ENCODE measurements at regions not wholly inside any gene's neighbourhood (a gene's known extent, or its start where the extent isn't known, plus 50 kb on each side); places are given as distances from the start of the nearest gene placed in this dataset.
A peak's percentile ranks its signal among the peaks of the same experiment; 100 is the strongest.

- Histone ChIP-seq H3K9ac (no peak overlapping the region), H4K20me1 (ENCODE audit: low read depth) (no peaks in the 10 kb centered on the region), H3K4me1 (no peaks in the 10 kb centered on the region), H3K27me3 (no peaks in the 10 kb centered on the region), H3K27ac (no peak overlapping the region), H3F3A (ENCODE audit: low read depth) (no peaks in the 10 kb centered on the region), H3K79me2 (ENCODE audit: low read depth) (no peaks in the 10 kb centered on the region), H3K36me3 (no peaks in the 10 kb centered on the region), H2AFZ (replicated peaks) (no peak overlapping the region), H3K4me3 (no peak overlapping the region), H3K9me3 (ENCODE audit: low read depth) (no peaks in the 10 kb centered on the region), H3K4me2 (no peak overlapping the region)
- no peaks in the 10 kb centered on the region for H3K36me3 Mint-ChIP-seq
- H3K4me1 Mint-ChIP-seq, result no peaks in the 10 kb centered on the region
- H3K27me3 Mint-ChIP-seq (ENCODE audit: insufficient read depth, low read depth), result peaks cover 2% of the 10 kb centered on the region
- H3K4me3 Mint-ChIP-seq, result no peak overlapping the region
- DNase-seq (ENCODE audit: low spot score), result peak; percentile 1
- H3K9me3 Mint-ChIP-seq, result no peaks in the 10 kb centered on the region
- no peak for TF ChIP-seq EZH2phosphoT487 (IDR thresholded peaks at IDR 0.05)
- TF ChIP-seq EZH2 (IDR thresholded peaks at IDR 0.05), result no peak
- no peak for TF ChIP-seq CTCF (IDR thresholded peaks at IDR 0.05)
- no peak overlapping the region for H3K27ac Mint-ChIP-seq
Observed at GRCh38 chr11:109480251-109480650, 58.3 kb downstream of the C11orf87 start.

DNA sequence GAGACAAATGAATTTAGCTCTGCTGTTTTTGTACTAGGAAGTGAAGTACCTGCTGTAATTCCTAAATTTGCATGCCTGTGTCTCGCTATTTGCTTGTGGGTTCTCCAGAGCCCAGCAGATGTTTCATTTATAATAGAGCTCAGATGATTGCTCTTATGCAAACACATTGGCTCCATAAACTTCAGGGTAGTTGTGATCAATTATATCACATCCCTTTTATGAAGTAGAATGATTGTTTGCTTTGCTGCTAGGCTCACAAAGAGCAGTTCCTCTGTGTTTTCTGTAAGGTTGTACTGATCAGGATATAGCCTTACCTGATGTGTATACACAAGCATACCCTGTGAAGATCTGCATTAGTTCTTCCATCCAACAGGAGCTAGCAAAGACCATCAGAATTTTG lies 64.1 kb downstream of the C11orf87 start:
- no peaks in the 10 kb centered on the region for H3F3A ChIP-seq (ENCODE audit: low read depth)
- Mint-ChIP-seq H3K27me3 (ENCODE audit: insufficient read depth, low read depth) (peaks cover 2% of the 10 kb centered on the region), H3K9me3 (no peaks in the 10 kb centered on the region), H3K36me3 (no peaks in the 10 kb centered on the region), H3K4me1 (no peaks in the 10 kb centered on the region), H3K27ac (no peak overlapping the region), H3K4me3 (no peak overlapping the region)
- H3K27ac ChIP-seq, result no peak overlapping the region
- H2AFZ ChIP-seq (replicated peaks), result no peak overlapping the region
- H3K27me3 ChIP-seq, result no peaks in the 10 kb centered on the region
- no peak overlapping the region for H3K4me3 ChIP-seq
- no peaks in the 10 kb centered on the region for H3K4me1 ChIP-seq
- H4K20me1 ChIP-seq (ENCODE audit: low read depth), result no peaks in the 10 kb centered on the region
- no peak overlapping the region for H3K9ac ChIP-seq
- no peaks in the 10 kb centered on the region for H3K36me3 ChIP-seq
- no peak overlapping the region for H3K4me2 ChIP-seq
- no peak for DNase-seq (ENCODE audit: low spot score)
- TF ChIP-seq EZH2 (IDR thresholded peaks at IDR 0.05) (no peak), EZH2phosphoT487 (IDR thresholded peaks at IDR 0.05) (no peak), CTCF (IDR thresholded peaks at IDR 0.05) (no peak)
- no peaks in the 10 kb centered on the region for H3K79me2 ChIP-seq (ENCODE audit: low read depth)
- H3K9me3 ChIP-seq (ENCODE audit: low read depth), result no peaks in the 10 kb centered on the region

GRCh38 chr11:109490953-109491635 lies 69.1 kb downstream of the C11orf87 start:
- H3K9me3 ChIP-seq (ENCODE audit: low read depth), result no peaks in the 10 kb centered on the region
- no peak overlapping the region for H3K4me2 ChIP-seq
- Mint-ChIP-seq H3K27ac (no peak overlapping the region), H3K4me1 (no peaks in the 10 kb centered on the region), H3K4me3 (no peak overlapping the region), H3K27me3 (ENCODE audit: insufficient read depth, low read depth) (no peaks in the 10 kb centered on the region), H3K9me3 (no peaks in the 10 kb centered on the region), H3K36me3 (no peaks in the 10 kb centered on the region)
- no peak overlapping the region for H2AFZ ChIP-seq (replicated peaks)
- H3K9ac ChIP-seq, result no peak overlapping the region
- H3K27me3 ChIP-seq, result no peaks in the 10 kb centered on the region
- TF ChIP-seq EZH2 (IDR thresholded peaks at IDR 0.05) (no peak), EZH2phosphoT487 (IDR thresholded peaks at IDR 0.05) (no peak), CTCF (IDR thresholded peaks at IDR 0.05) (no peak)
- no peaks in the 10 kb centered on the region for H3K4me1 ChIP-seq
- no peaks in the 10 kb centered on the region for H4K20me1 ChIP-seq (ENCODE audit: low read depth)
- no peak overlapping the region for H3K27ac ChIP-seq
- H3K79me2 ChIP-seq (ENCODE audit: low read depth), result no peaks in the 10 kb centered on the region
- no peak overlapping the region for H3K4me3 ChIP-seq
- no peaks in the 10 kb centered on the region for H3F3A ChIP-seq (ENCODE audit: low read depth)
- DNase-seq (ENCODE audit: low spot score), result no peak
- no peaks in the 10 kb centered on the region for H3K36me3 ChIP-seq
